ENCODE measurements at regions not wholly inside any gene's neighbourhood (a gene's known extent, or its start where the extent isn't known, plus 50 kb on each side); places are given as distances from the start of the nearest gene placed in this dataset.

DNA sequence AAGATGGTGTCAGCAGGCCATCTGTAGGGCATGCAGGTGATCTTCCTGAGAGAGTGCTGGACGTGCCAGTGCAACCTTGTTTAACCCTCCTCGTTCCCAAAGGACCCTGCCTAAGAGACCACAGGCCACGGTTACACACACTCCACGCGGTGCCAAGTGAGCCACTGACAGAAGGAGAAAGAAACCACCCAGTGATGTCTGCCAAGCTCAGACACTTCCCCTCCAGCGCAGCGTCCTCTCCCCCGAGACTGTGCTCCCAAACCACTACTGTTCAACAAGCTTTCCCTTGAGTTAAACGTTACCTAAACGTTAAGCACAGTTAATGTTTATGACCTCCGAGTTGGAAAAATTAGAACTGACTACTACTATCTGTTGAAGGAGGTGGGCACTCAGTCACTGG lies 119.1 kb upstream of the NCK2 start:
- TF ChIP-seq, protein P1, sequence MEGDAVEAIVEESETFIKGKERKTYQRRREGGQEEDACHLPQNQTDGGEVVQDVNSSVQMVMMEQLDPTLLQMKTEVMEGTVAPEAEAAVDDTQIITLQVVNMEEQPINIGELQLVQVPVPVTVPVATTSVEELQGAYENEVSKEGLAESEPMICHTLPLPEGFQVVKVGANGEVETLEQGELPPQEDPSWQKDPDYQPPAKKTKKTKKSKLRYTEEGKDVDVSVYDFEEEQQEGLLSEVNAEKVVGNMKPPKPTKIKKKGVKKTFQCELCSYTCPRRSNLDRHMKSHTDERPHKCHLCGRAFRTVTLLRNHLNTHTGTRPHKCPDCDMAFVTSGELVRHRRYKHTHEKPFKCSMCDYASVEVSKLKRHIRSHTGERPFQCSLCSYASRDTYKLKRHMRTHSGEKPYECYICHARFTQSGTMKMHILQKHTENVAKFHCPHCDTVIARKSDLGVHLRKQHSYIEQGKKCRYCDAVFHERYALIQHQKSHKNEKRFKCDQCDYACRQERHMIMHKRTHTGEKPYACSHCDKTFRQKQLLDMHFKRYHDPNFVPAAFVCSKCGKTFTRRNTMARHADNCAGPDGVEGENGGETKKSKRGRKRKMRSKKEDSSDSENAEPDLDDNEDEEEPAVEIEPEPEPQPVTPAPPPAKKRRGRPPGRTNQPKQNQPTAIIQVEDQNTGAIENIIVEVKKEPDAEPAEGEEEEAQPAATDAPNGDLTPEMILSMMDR (IDR thresholded peaks at IDR 0.05; ENCODE audit: low read depth, low read length): no peak
- TF ChIP-seq POLR2A (IDR thresholded peaks at IDR 0.05; ENCODE audit: extremely low read depth, insufficient read length): no peak

All from NB4 (cell line).